GM19372 (cell line): ENCODE measurements at regions not wholly inside any gene's neighbourhood (a gene's known extent, or its start where the extent isn't known, plus 50 kb on each side); places are given as distances from the start of the nearest gene placed in this dataset.
"Not testable (repeated sequence)": the region's sequence is repeated elsewhere in the genome, so short reads cannot be mapped to it uniquely, and the experiment has no call there.

ENCODE experiments used
- ATAC-seq: cut with Tn5 transposase; IDR thresholded peaks from one replicate; pipeline ENCODE4 v1.9.1; 2021; ENCODE audit warnings: mild to moderate bottlenecking, low read depth, moderate library complexity; ENCODE audit not compliant: unreplicated experiment

DNA sequence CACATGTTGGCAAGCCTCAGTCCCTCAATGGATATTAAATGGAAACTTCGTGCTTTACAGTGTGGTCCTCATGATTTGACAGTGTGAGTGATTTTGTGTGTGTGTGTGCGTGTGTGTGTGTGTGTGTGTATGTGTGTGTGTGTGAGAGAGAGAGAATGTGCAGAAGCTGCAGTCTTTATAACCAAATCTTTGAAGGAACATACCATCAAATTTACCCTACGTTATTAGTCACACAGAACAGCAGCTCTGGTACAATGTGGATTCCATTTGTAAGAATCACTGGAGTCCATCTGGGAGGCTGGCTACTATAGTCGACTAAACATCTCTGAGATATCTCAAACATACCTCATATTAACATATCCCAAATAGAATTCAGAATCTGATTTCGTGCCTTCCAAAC, 928.0 kb upstream of the POT1 start:
- ATAC-seq = no peak

DNA sequence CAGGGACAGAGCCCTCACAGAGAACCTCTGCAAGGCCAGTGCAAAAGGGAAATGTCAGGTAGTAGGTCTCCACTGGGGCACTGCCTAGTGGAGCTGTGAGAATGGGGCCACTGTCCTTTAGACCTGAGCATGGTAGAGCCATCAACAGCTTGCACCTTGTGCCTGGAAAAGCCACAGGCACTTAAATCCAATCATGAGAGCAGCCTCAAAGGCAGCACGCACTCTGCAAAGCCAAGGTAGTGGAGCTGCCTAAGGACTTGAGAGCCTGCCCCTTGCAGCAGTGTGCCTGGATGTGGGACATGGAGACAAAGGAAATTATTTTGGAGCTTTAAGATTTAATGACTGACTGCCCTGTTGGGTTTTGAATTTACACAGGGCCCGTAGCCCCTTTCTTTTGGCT, 918.5 kb upstream of the POT1 start:
- no peak for ATAC-seq

DNA sequence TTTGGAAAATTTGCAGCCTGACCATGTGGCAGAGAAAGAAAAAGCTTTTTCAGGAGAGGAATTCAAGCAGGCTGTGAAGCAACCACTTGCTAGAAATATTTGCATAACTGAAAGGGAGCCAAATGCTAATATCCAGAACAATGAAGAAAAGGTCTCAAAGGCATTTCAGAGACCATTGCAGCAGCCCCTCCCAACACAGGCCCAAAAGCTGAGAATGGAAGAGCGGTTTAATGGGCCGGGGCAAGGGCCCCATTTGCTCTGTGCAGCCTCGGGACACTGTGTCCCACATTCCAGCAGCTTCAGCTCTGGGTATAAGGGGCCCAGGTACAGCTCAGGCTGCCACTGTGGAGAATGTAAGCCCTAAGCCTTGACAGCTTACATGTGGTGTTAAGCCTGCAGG, 918.1 kb upstream of the POT1 start:
- ATAC-seq = no peak

DNA sequence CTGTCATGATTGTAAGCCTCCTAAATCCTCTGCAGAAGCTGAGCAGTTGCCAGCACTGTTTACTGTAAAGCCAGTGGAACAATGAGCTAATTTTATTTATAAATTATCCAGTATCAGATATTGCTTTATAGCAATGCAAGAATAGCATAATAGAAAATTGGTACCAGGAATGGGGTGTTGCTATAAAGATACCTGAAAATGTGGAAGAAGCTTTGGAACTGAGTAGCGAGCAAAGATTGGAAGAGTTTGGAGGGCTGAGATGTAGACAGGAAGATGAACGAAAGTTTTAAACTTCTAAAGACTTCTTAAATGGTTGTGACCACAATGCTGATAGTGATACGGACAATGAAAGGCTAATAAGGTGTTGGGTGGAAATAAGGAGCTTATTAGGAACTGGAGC, 917.4 kb upstream of the POT1 start:
- ATAC-seq = no peak

DNA sequence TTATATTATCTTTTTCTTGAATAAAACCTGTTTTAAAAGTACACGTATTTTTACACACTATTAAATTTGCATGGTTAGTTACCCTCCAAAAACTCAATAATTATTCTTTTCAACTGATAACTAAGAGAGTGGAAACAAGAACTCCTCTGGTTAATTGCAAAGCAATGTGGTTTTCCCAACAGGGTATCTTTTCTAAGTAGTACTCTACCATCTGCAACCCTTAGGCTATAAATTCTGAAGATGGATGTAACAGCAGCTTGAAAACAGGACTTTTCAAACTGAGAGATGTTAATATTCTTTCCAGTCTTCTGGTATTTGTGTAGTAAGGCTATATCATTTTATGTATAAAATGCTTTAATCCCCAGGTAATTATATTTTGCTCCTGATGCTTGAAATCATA, 916.1 kb upstream of the POT1 start:
- no peak for ATAC-seq

DNA sequence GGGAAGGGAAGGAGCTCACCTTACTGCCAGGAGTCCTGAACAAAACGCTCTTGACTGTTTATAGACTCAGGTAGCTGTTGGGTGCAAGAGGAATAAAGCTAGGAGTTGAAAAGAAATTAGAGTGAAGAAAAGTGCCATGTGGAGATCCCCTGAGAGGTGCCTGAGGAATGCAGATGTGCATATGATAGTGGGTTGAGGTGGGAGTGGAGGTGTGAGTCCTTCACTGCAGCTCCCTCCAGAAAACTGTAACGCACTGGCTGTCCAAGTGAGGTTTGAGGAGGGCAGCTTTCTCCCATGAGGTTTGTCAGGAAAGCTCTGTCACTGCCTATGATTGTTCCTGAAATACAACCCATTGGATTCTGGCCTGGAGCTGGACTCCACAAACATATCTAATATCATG, 904.8 kb upstream of the POT1 start:
- no peak for ATAC-seq

DNA sequence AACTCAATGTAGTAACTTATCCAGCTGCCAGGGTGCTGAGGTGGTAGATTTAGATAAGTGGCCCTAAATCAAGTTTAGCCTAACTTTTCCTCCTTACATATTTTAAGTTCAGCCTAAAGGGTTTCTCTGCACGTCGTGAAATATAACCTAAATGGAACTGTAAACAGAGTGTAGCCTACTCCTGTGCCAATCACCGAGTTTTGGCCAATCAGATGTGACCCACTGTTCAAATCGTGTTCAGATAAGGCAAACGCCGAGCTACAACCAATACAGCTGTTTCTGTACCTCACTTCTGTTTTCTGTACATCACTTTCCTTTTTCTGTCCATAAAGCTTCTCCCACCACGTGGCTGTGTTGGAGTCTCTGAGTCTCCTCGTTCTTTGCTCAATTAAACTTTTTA, 904.2 kb upstream of the POT1 start:
- no peak for ATAC-seq

DNA sequence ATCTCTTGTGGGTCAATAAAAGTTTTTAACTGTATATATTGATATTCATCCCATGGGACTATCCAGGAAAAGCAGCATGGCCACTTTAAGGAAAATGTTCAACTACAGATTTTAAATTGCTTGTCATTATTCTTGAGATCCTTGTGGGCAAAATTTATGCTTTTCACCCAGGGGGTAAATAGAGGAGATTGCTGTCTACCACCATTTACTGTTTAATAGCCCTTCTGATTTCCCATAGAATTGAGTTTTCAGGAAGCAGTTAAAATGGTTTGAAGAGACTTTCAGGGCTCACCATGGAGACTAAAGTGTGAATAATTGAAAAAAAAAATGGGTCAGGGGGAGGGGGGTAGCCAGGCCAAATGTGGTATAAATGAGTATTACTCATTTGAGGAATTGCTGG, 901.1 kb upstream of the POT1 start:
- ATAC-seq = no peak

DNA sequence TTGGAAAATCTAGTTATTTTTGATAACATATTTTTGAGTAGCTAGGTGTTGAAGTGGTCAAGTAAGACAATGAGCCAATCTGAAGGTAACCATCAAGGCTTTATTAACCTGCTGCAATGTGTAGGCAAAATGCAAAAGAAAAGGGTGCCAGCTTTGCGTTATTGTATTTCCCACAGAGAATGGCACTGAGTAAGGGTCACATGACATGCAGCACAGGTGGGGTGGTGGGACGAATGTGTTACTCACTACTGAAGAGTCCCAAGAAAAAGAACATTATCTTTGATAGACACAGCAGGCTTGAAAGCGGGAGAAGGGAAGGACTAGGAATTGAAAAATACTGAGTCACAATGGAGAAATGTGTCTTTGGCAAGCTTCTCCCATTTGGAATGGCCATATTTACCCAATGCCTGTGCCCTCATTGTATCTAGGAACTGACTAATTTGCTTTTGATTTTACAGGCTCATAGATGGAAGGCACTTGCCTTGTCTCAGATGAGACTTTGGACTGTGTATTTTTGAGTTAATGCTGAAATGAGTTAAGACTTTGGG, 898.6 kb upstream of the POT1 start:
- ATAC-seq = no peak

DNA sequence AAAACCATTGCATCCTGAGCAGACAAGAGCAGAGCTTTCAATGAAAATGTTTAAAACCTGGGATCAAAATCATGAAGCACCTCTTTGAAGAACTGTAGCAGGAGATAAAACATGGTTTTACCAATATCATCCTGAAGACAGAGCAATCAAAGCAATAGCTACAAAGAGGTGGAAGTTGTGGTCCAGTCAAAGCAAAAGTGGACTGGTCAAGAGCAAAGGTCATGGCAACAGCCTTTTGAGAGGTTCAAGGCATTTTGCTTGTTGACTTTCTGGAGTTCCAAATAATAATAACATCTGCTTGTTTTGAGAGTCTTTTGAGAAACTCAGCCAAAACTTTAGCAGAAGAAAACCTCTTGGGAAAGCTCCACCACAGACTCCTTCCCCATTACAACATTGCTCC, 893.9 kb upstream of the POT1 start:
- ATAC-seq = no peak

DNA sequence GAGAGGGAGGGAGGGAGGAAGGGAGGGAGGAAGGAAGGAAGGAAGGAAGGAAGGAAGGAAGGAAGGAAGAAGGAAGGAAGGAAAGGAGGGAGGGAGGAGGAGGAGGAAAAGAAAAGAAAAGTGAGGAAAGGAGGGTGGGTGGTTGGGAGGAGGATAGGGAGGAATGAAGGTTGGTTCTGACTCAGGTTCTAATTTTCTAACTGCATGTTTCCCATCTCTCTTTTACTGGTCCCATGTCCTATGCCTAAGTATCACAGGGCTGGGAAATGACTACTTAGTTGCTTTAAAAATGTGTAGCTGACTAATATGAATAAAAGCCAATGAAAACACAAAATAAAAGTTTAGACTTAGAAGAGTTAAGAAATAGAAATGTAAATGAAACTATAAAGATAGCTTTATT, 890.9 kb upstream of the POT1 start:
- ATAC-seq = no peak

DNA sequence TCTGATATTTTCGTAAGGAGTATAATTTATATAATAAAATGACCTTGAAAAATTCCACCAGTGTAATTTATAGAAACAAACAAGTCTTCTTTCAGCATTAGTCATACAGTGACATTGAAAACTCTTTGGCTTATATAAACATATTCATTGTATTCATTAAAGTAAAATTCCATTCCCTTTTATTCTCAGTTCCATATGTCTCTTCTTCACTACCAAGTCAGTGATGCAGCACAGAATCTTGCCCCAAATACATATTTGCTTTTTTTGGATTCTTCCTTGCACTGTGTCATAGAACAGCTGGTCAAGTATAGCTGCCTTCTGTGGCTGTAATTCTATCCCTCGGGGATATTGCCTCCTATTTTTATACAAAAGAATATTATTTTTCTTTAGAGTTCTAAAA, 884.5 kb upstream of the POT1 start:
- ATAC-seq = no peak

DNA sequence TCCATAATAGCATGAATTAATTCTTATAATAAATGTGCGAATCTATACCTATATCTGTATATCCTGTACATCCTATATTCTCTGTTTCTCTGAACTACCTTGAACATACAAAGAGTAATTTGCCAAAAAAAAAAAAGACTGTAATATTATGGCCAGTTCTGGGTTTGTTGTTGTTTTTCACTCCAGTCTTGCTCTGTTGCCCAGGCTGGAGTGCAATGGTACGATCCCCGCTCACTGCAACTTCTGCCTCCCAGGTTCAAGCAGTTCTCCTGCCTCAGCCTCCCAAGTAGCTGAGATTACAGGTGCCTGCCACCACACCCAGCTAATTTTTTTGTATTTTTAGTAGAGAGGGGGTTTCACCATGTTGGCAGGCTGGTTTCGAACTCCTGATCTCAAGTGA, 876.9 kb upstream of the POT1 start:
- not testable (repeated sequence) for ATAC-seq

DNA sequence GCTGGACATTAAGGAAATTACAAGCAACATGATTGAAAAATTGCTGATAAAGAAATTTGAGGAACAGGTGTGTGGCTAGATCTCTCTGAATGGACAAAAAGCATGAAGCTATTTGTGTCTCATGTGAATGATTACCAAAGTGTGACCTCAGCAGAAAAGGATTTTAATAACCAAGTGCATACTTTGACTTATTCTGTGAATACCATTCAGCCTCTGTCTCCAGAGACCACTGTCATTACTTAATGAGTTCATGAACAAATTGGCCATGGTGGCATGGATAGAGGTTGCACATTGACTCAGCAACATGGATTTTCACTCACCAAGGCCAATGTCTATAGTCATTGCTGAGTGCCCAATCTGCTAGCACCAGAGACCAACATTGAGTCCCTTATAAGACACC, 874.6 kb upstream of the POT1 start:
- no peak for ATAC-seq

DNA sequence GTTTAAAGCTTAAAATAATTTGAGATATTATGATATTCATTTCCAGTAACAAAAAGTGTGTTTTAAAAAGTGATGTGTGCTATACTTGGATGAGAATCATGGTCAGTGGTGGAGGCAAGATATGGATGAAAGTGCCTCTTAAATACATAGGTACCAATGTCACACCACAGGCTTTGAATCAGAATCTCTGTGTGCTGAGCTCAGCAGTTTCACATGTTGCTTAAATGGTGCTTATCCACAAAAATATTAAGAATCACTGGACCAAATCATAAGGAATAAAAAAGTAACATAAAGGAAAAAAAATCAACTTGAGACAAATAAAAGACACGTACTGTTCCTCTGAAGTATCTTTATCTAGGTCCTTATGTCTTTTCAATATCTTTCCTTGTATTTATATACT, 850.5 kb upstream of the POT1 start:
- ATAC-seq = no peak

DNA sequence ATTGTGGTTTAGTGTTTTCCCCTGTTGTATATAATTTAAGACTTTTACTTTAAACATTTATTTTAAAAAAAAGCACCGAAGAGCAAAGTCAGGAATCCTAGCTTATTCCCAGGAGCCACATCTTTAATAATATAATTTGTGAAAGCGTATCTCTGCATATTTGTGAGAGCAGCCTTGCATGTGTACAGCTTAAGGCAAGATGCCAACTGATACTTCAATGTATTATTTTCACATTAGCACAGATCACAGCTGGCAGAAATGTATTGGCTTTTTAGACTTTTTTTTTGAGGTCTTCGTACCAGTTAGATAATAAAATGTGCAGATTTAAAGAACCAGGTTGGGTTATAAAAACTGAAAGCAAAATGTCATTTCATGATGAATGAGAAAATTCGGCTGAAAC, 845.7 kb upstream of the POT1 start:
- ATAC-seq = no peak

DNA sequence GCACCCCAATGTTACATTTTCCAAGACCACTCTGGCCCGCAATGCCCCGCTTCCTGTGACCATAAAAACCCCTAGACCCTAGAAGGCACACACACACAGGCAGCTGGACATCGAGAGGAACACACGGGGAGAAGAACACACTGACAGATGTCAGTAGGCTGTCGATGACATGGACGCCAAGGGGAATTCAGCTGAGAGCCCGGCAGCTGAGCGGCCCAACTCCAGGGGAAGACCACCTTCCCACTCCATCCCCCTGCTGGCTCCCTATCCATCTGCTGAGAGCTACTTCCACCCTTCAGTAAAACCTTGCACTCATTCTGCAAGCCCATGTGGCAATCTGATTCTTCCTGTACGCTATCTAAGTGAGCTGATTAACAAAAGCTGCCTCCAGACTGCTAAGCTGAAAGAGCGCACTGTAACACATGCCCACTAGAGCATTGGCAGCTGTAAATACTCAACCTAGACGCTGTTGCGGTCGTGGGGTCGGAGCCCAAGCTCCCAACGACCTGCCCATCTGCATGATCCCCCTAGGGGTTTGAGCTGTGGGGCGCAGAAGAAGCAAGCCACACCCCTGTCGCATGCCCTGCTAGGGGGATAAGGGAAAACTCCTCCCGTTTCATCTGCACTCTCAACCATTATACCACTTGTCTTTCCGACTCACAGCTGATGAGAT, 843.6 kb upstream of the POT1 start:
- no peak for ATAC-seq

DNA sequence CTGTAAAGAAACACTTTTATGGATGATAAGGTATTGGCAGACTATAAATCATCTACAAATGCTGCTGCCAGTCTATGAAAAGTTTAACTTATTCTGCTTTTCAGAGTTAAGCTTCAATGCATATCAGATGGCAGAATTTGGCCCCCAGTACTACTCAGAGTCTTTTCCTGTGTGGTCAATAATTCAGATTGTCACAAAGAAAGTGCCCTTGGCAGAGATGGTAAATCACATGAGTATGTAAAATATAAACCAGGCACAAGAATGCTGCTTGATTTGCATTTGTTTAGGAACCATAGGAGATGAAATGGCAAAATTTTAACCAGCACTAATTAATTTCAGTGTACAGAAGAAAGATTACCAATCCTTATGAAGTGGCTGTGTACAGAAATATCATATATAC, 818.3 kb upstream of the POT1 start:
- ATAC-seq = no peak

DNA sequence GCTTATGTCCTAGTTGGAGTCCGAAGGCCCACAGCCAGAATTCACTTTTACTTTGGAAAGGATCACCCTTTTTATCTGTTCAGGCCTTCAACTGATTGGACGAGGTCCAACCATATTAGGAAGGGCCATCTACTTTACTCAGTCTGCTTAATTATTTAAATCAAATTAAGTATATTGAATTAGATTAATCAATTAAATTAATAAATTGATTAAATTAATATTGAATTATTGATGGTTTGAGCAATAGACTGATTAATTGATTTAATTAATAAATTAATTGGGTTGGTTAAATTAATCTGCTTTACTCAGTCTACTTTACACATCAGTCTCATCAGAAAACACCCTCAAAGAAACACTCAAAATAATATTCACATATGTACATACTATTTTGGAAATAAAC, 816.9 kb upstream of the POT1 start:
- no peak for ATAC-seq

DNA sequence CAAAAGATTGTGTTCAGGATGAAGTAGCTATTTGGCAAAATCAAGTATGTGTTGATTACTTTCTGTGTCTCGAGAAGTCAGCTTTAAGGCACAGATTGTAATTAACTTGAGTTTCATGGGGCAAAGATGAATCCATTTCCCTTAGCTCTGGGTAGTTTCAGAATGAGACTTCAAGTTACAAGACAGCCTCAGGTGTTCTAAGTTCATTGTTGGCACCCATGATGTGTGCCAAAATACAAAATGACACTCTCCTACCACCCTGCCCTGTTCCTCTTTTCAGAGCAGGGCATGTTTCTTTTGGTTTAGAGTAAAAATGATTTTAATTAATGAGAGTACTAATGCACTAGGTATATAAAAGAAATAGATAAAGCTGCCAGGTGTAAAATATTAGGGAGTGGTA, 797.6 kb upstream of the POT1 start:
- no peak for ATAC-seq

DNA sequence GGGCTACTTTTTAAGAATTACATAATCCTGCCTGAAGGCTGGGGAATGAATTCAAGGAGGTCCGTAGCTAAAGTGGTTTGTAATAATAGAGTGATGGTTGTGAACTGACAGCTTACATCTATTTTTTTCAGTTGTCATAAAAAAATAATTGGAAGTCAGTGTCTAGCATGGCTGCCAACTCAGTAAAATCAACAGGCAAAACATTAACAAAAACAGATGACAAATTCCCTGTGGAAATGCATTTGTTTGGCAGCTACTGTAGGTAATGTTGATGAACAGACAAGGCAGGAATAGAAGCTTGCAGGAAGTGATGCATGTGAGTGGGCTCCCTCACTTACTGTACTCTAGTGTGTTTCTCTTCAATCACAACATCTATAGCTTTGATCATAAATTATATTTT, 766.0 kb upstream of the POT1 start:
- no peak for ATAC-seq

DNA sequence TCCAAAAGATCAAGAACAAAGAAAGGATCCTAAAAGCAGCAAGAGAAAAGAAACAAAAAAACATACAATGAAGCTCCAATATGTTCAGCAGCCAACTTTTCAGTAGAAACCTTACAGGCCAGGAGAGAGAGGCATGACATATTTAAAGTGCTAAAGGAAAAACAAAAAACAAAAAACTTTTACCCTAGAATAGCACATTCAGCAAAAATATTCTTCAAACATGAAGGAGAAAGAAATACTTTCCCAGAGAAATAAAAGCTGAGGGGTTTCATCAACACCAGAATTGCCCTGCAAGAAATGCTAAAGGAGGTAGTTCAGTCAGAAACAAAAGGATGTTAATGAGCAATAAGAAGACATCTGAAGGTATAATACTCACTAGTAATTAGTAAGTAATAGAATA, 753.5 kb upstream of the POT1 start:
- no peak for ATAC-seq

DNA sequence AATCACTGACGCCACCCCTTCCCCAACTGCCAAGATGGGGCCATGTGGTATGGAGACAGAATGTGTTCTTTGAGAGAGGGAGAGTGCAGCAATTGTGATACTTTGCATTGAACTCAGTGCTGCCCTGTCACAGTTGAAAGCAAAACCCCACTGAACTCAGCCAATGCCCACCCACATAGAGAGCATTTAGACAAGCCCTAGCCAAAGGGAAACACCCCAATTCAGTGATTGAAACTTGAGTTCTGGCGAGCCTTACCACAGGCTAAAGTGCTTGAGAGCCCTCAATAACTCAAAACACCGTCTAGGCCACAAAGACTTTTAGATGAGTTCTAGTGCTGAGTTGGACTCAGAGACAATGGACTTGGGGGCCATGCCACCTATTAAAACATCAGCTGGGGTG, 751.9 kb upstream of the POT1 start:
- no peak for ATAC-seq
